K562 (cell line): ENCODE measurements at regions not wholly inside any gene's neighbourhood (a gene's known extent, or its start where the extent isn't known, plus 50 kb on each side); places are given as distances from the start of the nearest gene placed in this dataset.

ENCODE experiments used
- CHD4 ChIP-seq: fragments of 200-600 bp; sonication (generic); IDR thresholded peaks from 3 replicates; pipeline ENCODE4 v1.6.1; 2012; ENCODE audit warnings: low read depth, mild to moderate bottlenecking, mixed read lengths, low read length, inconsistent platforms; ENCODE audit not compliant: insufficient read depth, insufficient replicate concordance, poor library complexity, severe bottlenecking
- HDAC2 ChIP-seq: fragments of 450-650 bp; IDR thresholded peaks from 2 replicates; pipeline ENCODE4 v1.6.1; 2016; ENCODE audit warnings: mild to moderate bottlenecking
- TARDBP ChIP-seq: fragments of 450-650 bp; IDR thresholded peaks from 2 replicates; pipeline ENCODE4 v1.6.1; 2016
- TEAD4 ChIP-seq, 2 experiments: sonication (generic) in 1 of 2; formaldehyde crosslinking in 1 of 2; IDR thresholded peaks; 2 replicates each; pipeline versions ENCODE4 v1.6.1 to v1.8.0; 2012 to 2022; ENCODE audit warnings: borderline replicate concordance in 1 of 2, inconsistent platforms in 1 of 2, low read length in 1 of 2, mild to moderate bottlenecking in 1 of 2, missing genetic modification reagents in 1 of 2
- TGIF2 ChIP-seq: sonication (generic); formaldehyde crosslinking; IDR thresholded peaks from 2 replicates; pipeline ENCODE4 v1.8.1; 2022; ENCODE audit warnings: mild to moderate bottlenecking, missing genetic modification reagents, moderate library complexity
- ZNF232 ChIP-seq: sonication (generic); formaldehyde crosslinking; IDR thresholded peaks from 2 replicates; pipeline ENCODE4 v1.8.0; 2022; ENCODE audit warnings: mild to moderate bottlenecking, missing genetic modification reagents

GRCh38 chr3:178393824-178394223 is 142.4 kb upstream of the KCNMB2 start:
- TF ChIP-seq TARDBP: no peak
- TF ChIP-seq HDAC2: no peak
- no peak for TF ChIP-seq TGIF2 (CRISPR knock-in tag)
- no peak for TF ChIP-seq CHD4
- no peak for TF ChIP-seq TEAD4 (IDR thresholded peaks at IDR 0.05; ENCODE audit: low read length)
- TF ChIP-seq TEAD4 (CRISPR knock-in tag; IDR thresholded peaks at IDR 0.05; ENCODE audit: borderline replicate concordance): no peak
- no peak for TF ChIP-seq ZNF232 (CRISPR knock-in tag)
